Panc1 (cell line): ENCODE measurements at regions not wholly inside any gene's neighbourhood (a gene's known extent, or its start where the extent isn't known, plus 50 kb on each side); places are given as distances from the start of the nearest gene placed in this dataset.

Experiments used
- ATAC-seq: fragments of 200-7000 bp; cut with Tn5 transposase; 2 replicates; pipeline ENCODE4 v1.9.1; 2020; ENCODE audit warnings: mild to moderate bottlenecking, moderate library complexity
- BruUV-seq: library from RNA; stranded (reverse); fragments of 400-500 nt; replicated peaks from 2 replicates; lab custom pipeline; 2021; lab: Mats Ljungman, UMichigan
- CTCF ChIA-PET: fragments of 300-600 bp; sonication (Branson Sonifier 250); formaldehyde crosslinking; loops from one replicate; lab custom pipeline; 2022; ENCODE audit warnings: antibody characterized with exemption; lab: Charles Lee
- POLR2A ChIA-PET: fragments of 300-600 bp; sonication (Branson Sonifier 250); formaldehyde crosslinking; loops from one replicate; lab custom pipeline; 2022; ENCODE audit warnings: antibody characterized with exemption; lab: Charles Lee
- DNase-seq: peaks from one replicate; pipeline ENCODE4 v3.0.0-alpha.2; 2010; ENCODE audit warnings: low read depth, low spot score
- H3K27ac ChIP-seq: 2 replicates; pipeline ENCODE4 v1.5.1; 2011; ENCODE audit warnings: mild to moderate bottlenecking, low read length, inconsistent platforms
- H3K27me3 ChIP-seq: fragments of 200-500 bp; sonication (Bioruptor generic); 2 replicates; pipeline ENCODE4 v1.6.0; 2014; ENCODE audit warnings: low read length, inconsistent platforms; ENCODE audit not compliant: control insufficient read depth, insufficient read depth
- H3K36me3 ChIP-seq: fragments of 200-500 bp; sonication (Bioruptor generic); 2 replicates; pipeline ENCODE4 v1.5.1; 2014; ENCODE audit warnings: inconsistent platforms, mild to moderate bottlenecking, low read length, moderate library complexity; ENCODE audit not compliant: control insufficient read depth, insufficient read depth
- H3K4me1 ChIP-seq: 2 replicates; pipeline ENCODE4 v1.5.1; 2011; ENCODE audit warnings: inconsistent platforms, mild to moderate bottlenecking, low read length, moderate library complexity; ENCODE audit not compliant: control insufficient read depth, insufficient read depth
- H3K4me3 ChIP-seq, 2 experiments: 2 replicates each; pipeline ENCODE4 v1.5.1; 2011 to 2012; ENCODE audit warnings: low read depth in 2 of 2, low read length in 2 of 2, mild to moderate bottlenecking in 2 of 2, inconsistent platforms in 1 of 2, moderate library complexity in 1 of 2
- H3K9me3 ChIP-seq: fragments of 200-500 bp; sonication (Bioruptor generic); 2 replicates; pipeline ENCODE4 v1.5.1; 2014; ENCODE audit warnings: low read depth, mild to moderate bottlenecking, inconsistent platforms, low read length, moderate library complexity; ENCODE audit not compliant: control insufficient read depth, insufficient read depth
- CTCF ChIP-seq: fragments of 450-650 bp; IDR thresholded peaks from 2 replicates; pipeline ENCODE4 v1.5.1; 2017; ENCODE audit warnings: mild to moderate bottlenecking
- POLR2AphosphoS5 ChIP-seq: IDR thresholded peaks from 2 replicates; pipeline ENCODE4 v1.6.1; 2012; ENCODE audit warnings: mild to moderate bottlenecking, low read depth, low read length, moderate library complexity
- REST ChIP-seq, 2 experiments: IDR thresholded peaks; 2 replicates each; pipeline ENCODE4 v1.6.1; 2011 to 2012; ENCODE audit warnings: low read depth in 2 of 2, control low read depth in 1 of 2, low read length in 1 of 2, mild to moderate bottlenecking in 1 of 2, moderate library complexity in 1 of 2; ENCODE audit not compliant: insufficient read depth in 1 of 2
- SIN3A ChIP-seq: IDR thresholded peaks from 2 replicates; pipeline ENCODE4 v1.6.1; 2012; ENCODE audit warnings: low read depth, mild to moderate bottlenecking, low read length, moderate library complexity, borderline replicate concordance; ENCODE audit not compliant: insufficient read depth
- TCF7L2 ChIP-seq: IDR thresholded peaks from 2 replicates; pipeline ENCODE4 v1.6.1; 2011; ENCODE audit warnings: mild to moderate bottlenecking, low read depth, low read length, inconsistent platforms
- in situ Hi-C: cut with HindIII; loops from 2 replicates; pipeline ENCODE4 v1.10.0; 2016; ENCODE audit warnings: low sequenced_read_pairs, low pct_unique_long_range_greater_than_20kb
- intact Hi-C: fragments of 100-400 bp; cut with micrococcal nuclease; formaldehyde crosslinking; loops from one replicate; pipeline ENCODE4 v1.10.0; 2022; ENCODE audit not compliant: unreplicated experiment

DNA sequence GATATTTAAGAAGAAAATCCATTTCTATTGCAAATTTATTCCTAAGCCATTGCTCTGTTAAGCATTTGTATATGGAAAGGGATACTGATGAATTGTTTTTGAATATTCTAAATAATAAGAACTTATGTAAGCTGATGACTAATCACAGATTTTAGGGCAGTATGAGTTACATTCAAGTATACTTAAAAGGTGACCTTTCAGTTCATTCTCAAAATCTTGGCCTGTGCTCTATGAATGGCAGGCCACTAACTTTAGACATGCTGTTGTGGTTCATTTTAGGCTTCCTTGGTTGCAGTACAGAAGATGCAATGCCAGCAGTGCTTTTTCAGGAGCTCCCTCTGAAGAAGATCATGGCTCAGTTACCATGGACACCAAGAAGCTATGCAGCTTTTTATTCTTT lies 380.4 kb downstream of the CENPW start:
- TF ChIP-seq TCF7L2 (no peak), CTCF (no peak), POLR2AphosphoS5 (no peak), REST (IDR thresholded peaks at IDR 0.05; ENCODE audit: insufficient read depth in 1 of 2, low read depth in 2 of 2, low read length in 1 of 2) (no peak), SIN3A (no peak)
- DNase-seq, result no peak
- intact Hi-C loops (no loop called here), in situ Hi-C loops (no loop called here)
- H3K4me3 ChIP-seq, result no peak overlapping the region
- no peaks in the 10 kb centered on the region for H3K4me1 ChIP-seq
- H3K27me3 ChIP-seq, result no peaks in the 10 kb centered on the region
- POLR2A ChIA-PET, result no interaction called here
- no peaks in the 10 kb centered on the region for H3K9me3 ChIP-seq
- H3K27ac ChIP-seq, result no peak overlapping the region
- BruUV-seq, result no TSS peak
- no peaks in the 10 kb centered on the region for H3K36me3 ChIP-seq
- ATAC-seq, result no peak
- CTCF ChIA-PET, result no interaction called here

GRCh38 chr6:126721581-126722160 lies 381.8 kb downstream of the CENPW start:
- Histone ChIP-seq H3K4me1 (no peaks in the 10 kb centered on the region), H3K4me3 (no peak overlapping the region), H3K36me3 (no peaks in the 10 kb centered on the region), H3K9me3 (no peaks in the 10 kb centered on the region), H3K27me3 (no peaks in the 10 kb centered on the region), H3K27ac (no peak overlapping the region)
- ATAC-seq (no peak), DNase-seq (peak; percentile 32)
- TF ChIP-seq SIN3A (no peak), REST (IDR thresholded peaks at IDR 0.05; ENCODE audit: insufficient read depth in 1 of 2, low read depth in 2 of 2, low read length in 1 of 2) (no peak), TCF7L2 (no peak), POLR2AphosphoS5 (no peak), CTCF (no peak)
- CTCF ChIA-PET, result no interaction called here
- intact Hi-C loops, result no loop called here
- no TSS peak for BruUV-seq
- POLR2A ChIA-PET, result no interaction called here
- in situ Hi-C loops, result no loop called here
